Type B pancreatic cell (in vitro differentiated cells): ENCODE measurements at regions not wholly inside any gene's neighbourhood (a gene's known extent, or its start where the extent isn't known, plus 50 kb on each side); places are given as distances from the start of the nearest gene placed in this dataset.

Experiments
- DNase-seq: peaks from one replicate; pipeline ENCODE4 v3.0.0; 2021; ENCODE audit warnings: mixed read lengths; ENCODE audit not compliant: unreplicated experiment; ENCODE audit errors: extremely low spot score
- H3K27ac Mint-ChIP-seq: 2 replicates; pipeline ENCODE4 v1.8.0; 2021; ENCODE audit warnings: mild to moderate bottlenecking, mixed read lengths
- H3K27me3 Mint-ChIP-seq: 2 replicates; pipeline ENCODE4 v1.8.0; 2021; ENCODE audit warnings: mixed read lengths
- H3K36me3 Mint-ChIP-seq: 2 replicates; pipeline ENCODE4 v1.8.0; 2021; ENCODE audit warnings: mixed read lengths
- H3K4me1 Mint-ChIP-seq: one replicate; pipeline ENCODE4 v1.8.0; 2021; ENCODE audit warnings: mixed read lengths; ENCODE audit not compliant: unreplicated experiment
- H3K4me3 Mint-ChIP-seq: 2 replicates; pipeline ENCODE4 v1.8.0; 2021; ENCODE audit warnings: mild to moderate bottlenecking, mixed read lengths
- H3K9me3 Mint-ChIP-seq: 2 replicates; pipeline ENCODE4 v1.8.0; 2021; ENCODE audit warnings: mixed read lengths
- TF ChIP-seq, protein P1 (sequence below): fragments of 200-600 bp; sonication (generic); conservative IDR thresholded peaks from 2 replicates; pipeline ENCODE4 v1.5.0; 2021; ENCODE audit warnings: antibody characterized with exemption, mild to moderate bottlenecking

GRCh38 chr12:103114296-103115055 lies 157.0 kb downstream of the ASCL1 start:
- no peaks in the 10 kb centered on the region for H3K36me3 Mint-ChIP-seq
- H3K27ac Mint-ChIP-seq, result no peak overlapping the region
- no peaks in the 10 kb centered on the region for H3K27me3 Mint-ChIP-seq
- DNase-seq, result no peak
- TF ChIP-seq, protein P1, sequence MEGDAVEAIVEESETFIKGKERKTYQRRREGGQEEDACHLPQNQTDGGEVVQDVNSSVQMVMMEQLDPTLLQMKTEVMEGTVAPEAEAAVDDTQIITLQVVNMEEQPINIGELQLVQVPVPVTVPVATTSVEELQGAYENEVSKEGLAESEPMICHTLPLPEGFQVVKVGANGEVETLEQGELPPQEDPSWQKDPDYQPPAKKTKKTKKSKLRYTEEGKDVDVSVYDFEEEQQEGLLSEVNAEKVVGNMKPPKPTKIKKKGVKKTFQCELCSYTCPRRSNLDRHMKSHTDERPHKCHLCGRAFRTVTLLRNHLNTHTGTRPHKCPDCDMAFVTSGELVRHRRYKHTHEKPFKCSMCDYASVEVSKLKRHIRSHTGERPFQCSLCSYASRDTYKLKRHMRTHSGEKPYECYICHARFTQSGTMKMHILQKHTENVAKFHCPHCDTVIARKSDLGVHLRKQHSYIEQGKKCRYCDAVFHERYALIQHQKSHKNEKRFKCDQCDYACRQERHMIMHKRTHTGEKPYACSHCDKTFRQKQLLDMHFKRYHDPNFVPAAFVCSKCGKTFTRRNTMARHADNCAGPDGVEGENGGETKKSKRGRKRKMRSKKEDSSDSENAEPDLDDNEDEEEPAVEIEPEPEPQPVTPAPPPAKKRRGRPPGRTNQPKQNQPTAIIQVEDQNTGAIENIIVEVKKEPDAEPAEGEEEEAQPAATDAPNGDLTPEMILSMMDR, result no peak
- H3K4me3 Mint-ChIP-seq, result no peak overlapping the region
- no peaks in the 10 kb centered on the region for H3K4me1 Mint-ChIP-seq
- no peaks in the 10 kb centered on the region for H3K9me3 Mint-ChIP-seq

- H3K4me3 Mint-ChIP-seq, result no peak overlapping the region
- no peak overlapping the region for H3K27ac Mint-ChIP-seq
- no peaks in the 10 kb centered on the region for H3K36me3 Mint-ChIP-seq
- TF ChIP-seq, protein P1, result no peak
- H3K27me3 Mint-ChIP-seq, result no peaks in the 10 kb centered on the region
- H3K9me3 Mint-ChIP-seq, result peaks cover 8% of the 10 kb centered on the region
- no peak for DNase-seq
- no peaks in the 10 kb centered on the region for H3K4me1 Mint-ChIP-seq
Measured at GRCh38 chr12:103128862-103129501, 171.5 kb downstream of the ASCL1 start.

- DNase-seq, result no peak
- H3K27ac Mint-ChIP-seq, result no peak overlapping the region
- H3K9me3 Mint-ChIP-seq, result peaks cover 9% of the 10 kb centered on the region
- no peak overlapping the region for H3K4me3 Mint-ChIP-seq
- no peaks in the 10 kb centered on the region for H3K4me1 Mint-ChIP-seq
- H3K36me3 Mint-ChIP-seq, result no peaks in the 10 kb centered on the region
- TF ChIP-seq, protein P1, result no peak
- no peaks in the 10 kb centered on the region for H3K27me3 Mint-ChIP-seq
Measured at GRCh38 chr12:103130564-103130963, 173.1 kb downstream of the ASCL1 start.

GRCh38 chr12:103138538-103138937 lies 181.1 kb downstream of the ASCL1 start:
- peaks cover 5% of the 10 kb centered on the region for H3K9me3 Mint-ChIP-seq
- peaks cover 4% of the 10 kb centered on the region for H3K4me1 Mint-ChIP-seq
- H3K27ac Mint-ChIP-seq, result no peak overlapping the region
- no peaks in the 10 kb centered on the region for H3K36me3 Mint-ChIP-seq
- TF ChIP-seq, protein P1, result no peak
- no peak overlapping the region for H3K4me3 Mint-ChIP-seq
- H3K27me3 Mint-ChIP-seq, result no peaks in the 10 kb centered on the region
- no peak for DNase-seq

DNA sequence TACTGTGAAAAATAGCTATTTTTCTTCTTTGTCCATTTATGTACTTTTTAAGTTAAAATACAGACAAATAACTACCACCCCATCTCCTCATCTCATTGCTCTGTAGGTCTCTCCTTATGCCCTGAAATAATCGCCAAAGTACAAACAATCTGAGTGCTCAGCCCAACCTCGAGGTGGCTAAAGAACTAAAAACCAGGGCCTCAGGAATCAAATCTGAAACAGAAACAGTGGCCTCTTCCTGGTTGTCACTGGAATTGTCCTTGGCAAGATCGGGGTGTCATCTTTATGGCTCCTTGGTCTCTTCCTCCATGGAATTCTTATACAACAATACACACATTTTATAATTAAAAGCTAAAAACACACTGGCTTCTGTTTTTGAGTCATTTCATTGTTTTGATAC lies 182.4 kb downstream of the ASCL1 start:
- no peak for DNase-seq
- Mint-ChIP-seq H3K27ac (no peak overlapping the region), H3K4me3 (no peak overlapping the region), H3K9me3 (no peaks in the 10 kb centered on the region), H3K4me1 (peaks cover 4% of the 10 kb centered on the region), H3K36me3 (no peaks in the 10 kb centered on the region), H3K27me3 (no peaks in the 10 kb centered on the region)
- TF ChIP-seq, protein P1, result no peak
